ENCODE measurements at regions not wholly inside any gene's neighbourhood (a gene's known extent, or its start where the extent isn't known, plus 50 kb on each side); places are given as distances from the start of the nearest gene placed in this dataset.

GRCh38 chr10:14389981-14390590, 59.4 kb upstream of the FRMD4A start:
- no peak for DNase-seq

- DNase-seq = no peak
These were observed 55.2 kb upstream of the FRMD4A start for GRCh38 chr10:14385596-14386593.

- no peak for DNase-seq
These were observed 54.2 kb upstream of the FRMD4A start for GRCh38 chr10:14384915-14385314.

GRCh38 chr10:14384116-14384730, 53.5 kb upstream of the FRMD4A start:
- no peak for DNase-seq

- no peak for DNase-seq
These were observed 52.5 kb upstream of the FRMD4A start for GRCh38 chr10:14383266-14383665.

GRCh38 chr10:14382531-14382930, 51.8 kb upstream of the FRMD4A start:
- DNase-seq = no peak

- DNase-seq = no peak
These were observed 51.3 kb upstream of the FRMD4A start for GRCh38 chr10:14382022-14382421.

GRCh38 chr10:14381475-14381874, 50.8 kb upstream of the FRMD4A start:
- no peak for DNase-seq

- no peak for DNase-seq
These were observed 50.0 kb upstream of the FRMD4A start for GRCh38 chr10:14380746-14381145.

Measured in NCI-H1436 (cell line).